ENCODE measurements at regions not wholly inside any gene's neighbourhood (a gene's known extent, or its start where the extent isn't known, plus 50 kb on each side); places are given as distances from the start of the nearest gene placed in this dataset.

DNA sequence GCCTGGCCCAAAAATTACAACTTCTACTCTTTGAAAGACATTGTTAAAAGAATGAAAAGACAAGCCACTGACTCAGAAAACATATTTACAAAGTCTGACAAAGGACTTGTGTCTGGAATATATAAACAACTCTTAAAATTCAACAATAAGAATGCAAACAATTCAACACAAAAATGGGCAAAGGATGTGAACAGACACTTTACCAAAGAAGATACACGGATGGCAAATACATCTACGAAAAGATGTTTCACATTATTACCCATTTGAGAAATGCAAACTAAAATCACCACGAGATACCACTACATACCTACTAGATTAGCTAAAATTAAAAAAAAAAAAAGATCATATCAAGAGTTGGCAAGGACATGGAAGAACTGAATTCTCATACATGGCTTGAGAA lies 80.8 kb upstream of the METRNL start:
- H3K27ac ChIP-seq, result no peak overlapping the region
- no peak for DNase-seq
- H3K4me1 ChIP-seq, result no peaks in the 10 kb centered on the region
- no peaks in the 10 kb centered on the region for H3K36me3 ChIP-seq
- TF ChIP-seq, protein P1, sequence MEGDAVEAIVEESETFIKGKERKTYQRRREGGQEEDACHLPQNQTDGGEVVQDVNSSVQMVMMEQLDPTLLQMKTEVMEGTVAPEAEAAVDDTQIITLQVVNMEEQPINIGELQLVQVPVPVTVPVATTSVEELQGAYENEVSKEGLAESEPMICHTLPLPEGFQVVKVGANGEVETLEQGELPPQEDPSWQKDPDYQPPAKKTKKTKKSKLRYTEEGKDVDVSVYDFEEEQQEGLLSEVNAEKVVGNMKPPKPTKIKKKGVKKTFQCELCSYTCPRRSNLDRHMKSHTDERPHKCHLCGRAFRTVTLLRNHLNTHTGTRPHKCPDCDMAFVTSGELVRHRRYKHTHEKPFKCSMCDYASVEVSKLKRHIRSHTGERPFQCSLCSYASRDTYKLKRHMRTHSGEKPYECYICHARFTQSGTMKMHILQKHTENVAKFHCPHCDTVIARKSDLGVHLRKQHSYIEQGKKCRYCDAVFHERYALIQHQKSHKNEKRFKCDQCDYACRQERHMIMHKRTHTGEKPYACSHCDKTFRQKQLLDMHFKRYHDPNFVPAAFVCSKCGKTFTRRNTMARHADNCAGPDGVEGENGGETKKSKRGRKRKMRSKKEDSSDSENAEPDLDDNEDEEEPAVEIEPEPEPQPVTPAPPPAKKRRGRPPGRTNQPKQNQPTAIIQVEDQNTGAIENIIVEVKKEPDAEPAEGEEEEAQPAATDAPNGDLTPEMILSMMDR (IDR thresholded peaks at IDR 0.05), result no peak
- TF ChIP-seq POLR2A (IDR thresholded peaks at IDR 0.05), result no peak
- WGBS, 2 donors, result 92 to 95% methylated on average over 3 of the region's 3 CpGs
- no peaks in the 10 kb centered on the region for H3K27me3 ChIP-seq
- intact Hi-C loops (cut with DNase I), result no loop called here
- H3K9me3 ChIP-seq, result peaks cover 0 to under 1% (median 0%) of the 10 kb centered on the region in 3 donors
- no peak overlapping the region for H3K4me3 ChIP-seq

DNA sequence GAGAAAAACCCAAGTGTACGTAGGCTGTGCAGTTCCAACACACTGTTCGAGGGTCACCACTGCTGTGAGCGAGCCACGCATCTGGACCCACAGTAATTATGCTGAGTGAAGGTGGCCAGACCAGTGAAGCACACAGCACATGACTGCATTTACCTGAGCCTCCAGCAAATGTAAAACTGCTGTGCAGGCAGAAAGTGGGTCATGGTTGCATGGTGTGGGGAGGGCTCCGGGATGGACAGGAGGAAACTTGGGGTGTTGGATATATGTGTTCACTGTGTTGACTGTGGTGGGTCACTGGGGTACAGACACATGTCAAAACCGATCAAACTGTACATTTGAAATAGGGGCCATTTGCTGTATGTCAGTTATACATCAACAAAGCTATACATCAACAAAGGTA lies 78.7 kb upstream of the METRNL start:
- H3K27ac ChIP-seq, result no peak overlapping the region
- intact Hi-C loops (cut with DNase I), result no loop called here
- H3K4me3 ChIP-seq, result no peak overlapping the region
- 78 to 79% methylated on average over 6 of the region's 6 CpGs for WGBS, 2 donors
- H3K36me3 ChIP-seq, result peaks cover 0 to 5% (median 0%) of the 10 kb centered on the region in 3 donors
- TF ChIP-seq POLR2A (IDR thresholded peaks at IDR 0.05), result no peak
- TF ChIP-seq, protein P1 (IDR thresholded peaks at IDR 0.05), result no peak
- no peaks in the 10 kb centered on the region for H3K27me3 ChIP-seq
- no peaks in the 10 kb centered on the region for H3K9me3 ChIP-seq
- no peaks in the 10 kb centered on the region for H3K4me1 ChIP-seq
- no peak for DNase-seq

DNA sequence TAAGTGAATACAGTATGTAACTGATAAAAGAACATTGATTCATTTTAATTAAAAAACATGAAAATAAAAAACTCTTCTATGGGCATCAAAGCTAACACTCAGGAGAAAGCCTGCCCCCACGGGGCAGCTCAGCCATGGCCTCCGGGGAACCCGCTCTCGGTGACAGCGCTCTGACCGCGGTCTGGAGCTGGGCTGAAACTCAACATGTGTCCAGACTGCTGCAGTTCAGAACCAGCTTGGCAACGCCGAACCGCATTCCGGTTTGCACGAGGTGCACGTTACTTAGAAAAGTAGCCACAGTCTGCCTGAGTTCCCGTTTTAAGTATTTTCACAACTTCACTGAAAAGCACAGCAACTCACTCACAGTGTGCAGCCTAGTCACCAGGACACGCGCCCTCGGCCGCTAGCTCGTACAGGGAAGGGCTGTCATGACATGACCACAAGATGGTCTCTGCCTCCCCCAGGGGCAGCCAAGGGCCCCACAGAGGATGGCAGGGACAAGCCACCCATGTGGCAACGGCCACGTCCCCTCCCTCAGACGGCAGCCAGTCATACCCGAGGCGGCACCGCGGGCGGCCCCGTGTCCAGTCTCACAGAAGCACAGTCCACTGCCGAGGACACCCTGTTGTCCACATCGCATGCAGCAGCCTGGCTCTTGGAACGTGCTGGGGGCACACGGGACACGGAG lies 77.1 kb upstream of the METRNL start:
- Histone ChIP-seq H3K9me3 (no peaks in the 10 kb centered on the region), H3K4me1 (no peaks in the 10 kb centered on the region), H3K27ac (no peak overlapping the region), H3K36me3 (peaks cover 0 to 5% (median 0%) of the 10 kb centered on the region in 3 donors), H3K4me3 (no peak overlapping the region), H3K27me3 (no peaks in the 10 kb centered on the region)
- DNase-seq, result no peak
- TF ChIP-seq, protein P1 (IDR thresholded peaks at IDR 0.05), result no peak
- intact Hi-C loops (cut with DNase I), result no loop called here
- 91 to 96% methylated on average over 12 to 13 of the region's 33 CpGs for WGBS, 2 donors

DNA sequence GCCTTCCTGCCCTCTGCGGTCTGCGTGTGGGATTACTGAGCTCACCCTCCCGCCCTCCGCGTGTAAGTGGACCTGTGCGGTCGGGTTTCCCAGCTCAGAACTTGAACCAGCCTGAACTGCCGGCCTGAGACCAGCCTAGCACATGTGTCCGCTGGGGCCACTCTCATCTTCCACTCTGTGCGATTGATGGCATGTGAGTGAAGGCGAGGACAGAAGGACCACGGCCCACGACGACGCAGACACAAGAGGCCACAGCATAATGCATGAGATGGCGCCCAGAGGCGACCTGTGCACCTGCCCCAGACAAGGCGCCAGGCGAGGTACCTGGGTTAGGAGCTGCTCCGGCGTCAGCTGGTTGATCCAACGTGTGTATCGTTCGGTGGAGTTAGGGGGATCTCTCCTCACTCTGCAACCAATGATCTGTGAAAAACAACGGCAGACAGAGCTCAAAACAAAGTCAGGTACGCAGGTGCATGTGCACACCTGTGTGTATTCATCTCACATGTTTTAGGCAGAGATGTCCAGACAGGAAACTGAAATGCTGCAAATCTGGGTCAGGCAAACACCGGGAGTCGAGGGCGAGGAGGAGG lies 74.5 kb upstream of the METRNL start:
- Histone ChIP-seq H3K4me3 (no peak overlapping the region), H3K36me3 (peaks cover 0 to 10% (median 0%) of the 10 kb centered on the region in 3 donors), H3K9me3 (no peaks in the 10 kb centered on the region), H3K27me3 (no peaks in the 10 kb centered on the region), H3K27ac (no peak overlapping the region), H3K4me1 (peaks cover 0 to 1% (median 0%) of the 10 kb centered on the region in 3 donors)
- 98 to 99% methylated on average over 14 to 15 of the region's 29 CpGs for WGBS, 2 donors
- TF ChIP-seq POLR2A (IDR thresholded peaks at IDR 0.05), result no peak
- TF ChIP-seq, protein P1 (IDR thresholded peaks at IDR 0.05), result no peak
- intact Hi-C loops (cut with DNase I), result no loop called here
- DNase-seq, result no peak

DNA sequence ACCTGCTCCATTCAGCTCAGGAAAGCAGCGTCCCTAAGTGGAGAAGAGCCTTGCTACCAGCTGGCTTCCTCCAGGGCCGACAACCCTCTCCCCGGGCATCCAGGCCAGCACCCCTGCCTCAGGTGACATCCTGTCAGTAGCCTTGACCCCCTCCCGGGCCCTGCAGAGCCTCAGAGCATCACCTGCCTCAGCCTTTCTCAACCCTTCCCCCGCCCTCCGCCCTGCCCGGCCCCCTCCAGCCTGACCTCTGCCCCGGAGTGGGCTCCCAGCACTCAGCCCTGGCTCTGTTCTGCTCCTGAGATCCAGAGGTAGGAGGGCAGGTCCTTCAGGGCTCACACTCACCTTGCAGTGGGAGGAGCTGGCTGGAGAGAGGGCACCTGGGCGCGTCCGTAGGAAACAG lies 73.8 kb upstream of the METRNL start:
- H3K9me3 ChIP-seq, result no peaks in the 10 kb centered on the region
- no peak for DNase-seq
- 93 to 96% methylated on average over 4 to 7 of the region's 11 CpGs for WGBS, 2 donors
- intact Hi-C loops (cut with DNase I), result no loop called here
- H3K36me3 ChIP-seq, result peaks cover 0 to 10% (median 0%) of the 10 kb centered on the region in 3 donors
- peaks cover 0 to 9% (median 0%) of the 10 kb centered on the region in 3 donors for H3K4me1 ChIP-seq
- TF ChIP-seq POLR2A (IDR thresholded peaks at IDR 0.05), result no peak
- TF ChIP-seq, protein P1 (IDR thresholded peaks at IDR 0.05), result no peak
- no peaks in the 10 kb centered on the region for H3K27me3 ChIP-seq
- H3K27ac ChIP-seq, result no peak overlapping the region
- no peak overlapping the region for H3K4me3 ChIP-seq
